Activated B cell treated with CpG ODN at 0.5 μM for 24 hours (primary cell): ENCODE measurements at regions not wholly inside any gene's neighbourhood (a gene's known extent, or its start where the extent isn't known, plus 50 kb on each side); places are given as distances from the start of the nearest gene placed in this dataset.
"Not testable (repeated sequence)": the region's sequence is repeated elsewhere in the genome, so short reads cannot be mapped to it uniquely, and the experiment has no call there.

Source experiments
- ATAC-seq: fragments of 200-7000 bp; cut with Tn5 transposase; one replicate; pipeline ENCODE4 v1.10.0; 2021; ENCODE audit warnings: low read depth, mild to moderate bottlenecking, moderate library complexity
- CTCF ChIA-PET: fragments of 350-600 bp; sonication (Branson Sonifier 250); formaldehyde crosslinking; loops from one replicate; lab custom pipeline; 2021; ENCODE audit warnings: antibody characterized with exemption; lab: Charles Lee
- POLR2A ChIA-PET: fragments of 350-600 bp; sonication (Branson Sonifier 250); formaldehyde crosslinking; loops from one replicate; lab custom pipeline; 2021; ENCODE audit warnings: antibody characterized with exemption; lab: Charles Lee
- DNase-seq: peaks from one replicate; pipeline ENCODE4 v3.0.0; 2022
- H3K27ac Mint-ChIP-seq: one replicate; pipeline ENCODE4 v1.8.0; 2020; ENCODE audit warnings: mixed read lengths
- H3K27me3 Mint-ChIP-seq: one replicate; pipeline ENCODE4 v1.8.0; 2021; ENCODE audit warnings: mixed read lengths
- H3K36me3 Mint-ChIP-seq: one replicate; pipeline ENCODE4 v1.8.0; 2021; ENCODE audit warnings: low read depth, mixed read lengths
- H3K4me1 Mint-ChIP-seq: one replicate; pipeline ENCODE4 v1.8.0; 2021; ENCODE audit warnings: mixed read lengths
- H3K4me3 Mint-ChIP-seq: one replicate; pipeline ENCODE4 v1.8.0; 2020; ENCODE audit warnings: mild to moderate bottlenecking, mixed read lengths
- H3K9me3 Mint-ChIP-seq: one replicate; pipeline ENCODE4 v1.8.0; 2020; ENCODE audit warnings: mixed read lengths
- CTCF ChIP-seq: fragments of 200-600 bp; IDR thresholded peaks from one replicate; pipeline ENCODE4 v1.8.0; 2022; ENCODE audit warnings: antibody characterized with exemption, mild to moderate bottlenecking
- intact Hi-C: fragments of 100-400 bp; cut with micrococcal nuclease; formaldehyde crosslinking; loops from one replicate; pipeline ENCODE4 v1.15.1; 2024

GRCh38 chr4:86522349-86522748, 71.8 kb upstream of the PTPN13 start:
- no peak for DNase-seq
- POLR2A ChIA-PET = no interaction called here
- TF ChIP-seq CTCF = no peak
- Mint-ChIP-seq H3K27ac (no peak overlapping the region), H3K4me3 (no peak overlapping the region), H3K36me3 (no peaks in the 10 kb centered on the region), H3K27me3 (peaks cover 12% of the 10 kb centered on the region), H3K9me3 (peaks cover 25% of the 10 kb centered on the region), H3K4me1 (no peaks in the 10 kb centered on the region)
- no peak for ATAC-seq
- CTCF ChIA-PET = interaction anchor here (1.1 to 1.7 kb wide), 2 partner anchors 21 to 26 kb away, joined by 3 to 5 read pairs; no protein-coding TSS in a partner anchor
- intact Hi-C loops = no loop called here

GRCh38 chr4:86523333-86523732, 70.8 kb upstream of the PTPN13 start:
- intact Hi-C loops = no loop called here
- H3K4me3 Mint-ChIP-seq = no peak overlapping the region
- ChIA-PET POLR2A (no interaction called here), CTCF (no interaction called here)
- TF ChIP-seq CTCF = no peak
- no peak for DNase-seq
- peaks cover 11% of the 10 kb centered on the region for H3K27me3 Mint-ChIP-seq
- no peak for ATAC-seq
- H3K9me3 Mint-ChIP-seq = peaks cover 25% of the 10 kb centered on the region
- no peaks in the 10 kb centered on the region for H3K36me3 Mint-ChIP-seq
- no peaks in the 10 kb centered on the region for H3K4me1 Mint-ChIP-seq
- no peak overlapping the region for H3K27ac Mint-ChIP-seq

GRCh38 chr4:86527713-86528112, 66.4 kb upstream of the PTPN13 start:
- POLR2A ChIA-PET, intact Hi-C loops: not testable (repeated sequence)

GRCh38 chr4:86529436-86529835, 64.7 kb upstream of the PTPN13 start:
- no peaks in the 10 kb centered on the region for H3K4me1 Mint-ChIP-seq
- ATAC-seq = no peak

More at GRCh38 chr4:86527713-86528112, 66.4 kb upstream of the PTPN13 start:
- ATAC-seq, H3K27ac Mint-ChIP-seq, H3K9me3 Mint-ChIP-seq, CTCF ChIA-PET, H3K27me3 Mint-ChIP-seq, H3K4me1 Mint-ChIP-seq, H3K4me3 Mint-ChIP-seq, DNase-seq, H3K36me3 Mint-ChIP-seq: not testable (repeated sequence)

GRCh38 chr4:86530183-86530582, 63.9 kb upstream of the PTPN13 start:
- no peaks in the 10 kb centered on the region for H3K36me3 Mint-ChIP-seq
- CTCF ChIA-PET = interaction anchor here (1.1 kb wide), 1 partner anchor 31 kb away, joined by 3 read pairs; no protein-coding TSS in a partner anchor
- ATAC-seq = no peak
- H3K27ac Mint-ChIP-seq = no peak overlapping the region
- TF ChIP-seq CTCF = no peak
- H3K4me3 Mint-ChIP-seq = no peak overlapping the region
- H3K9me3 Mint-ChIP-seq = no peaks in the 10 kb centered on the region
- POLR2A ChIA-PET = no interaction called here
- H3K4me1 Mint-ChIP-seq = no peaks in the 10 kb centered on the region
- no peak for DNase-seq
- peaks cover 7% of the 10 kb centered on the region for H3K27me3 Mint-ChIP-seq
- intact Hi-C loops = no loop called here

More at GRCh38 chr4:86529436-86529835, 64.7 kb upstream of the PTPN13 start:
- H3K36me3 Mint-ChIP-seq = no peaks in the 10 kb centered on the region
- peaks cover 7% of the 10 kb centered on the region for H3K27me3 Mint-ChIP-seq
- DNase-seq = no peak
- CTCF ChIA-PET = interaction anchor here (1.1 kb wide), 1 partner anchor 30 kb away, joined by 3 read pairs; no protein-coding TSS in a partner anchor
- no peak overlapping the region for H3K4me3 Mint-ChIP-seq
- TF ChIP-seq CTCF = no peak
- POLR2A ChIA-PET = no interaction called here
- no peaks in the 10 kb centered on the region for H3K9me3 Mint-ChIP-seq
- no peak overlapping the region for H3K27ac Mint-ChIP-seq
- intact Hi-C loops = no loop called here

DNA sequence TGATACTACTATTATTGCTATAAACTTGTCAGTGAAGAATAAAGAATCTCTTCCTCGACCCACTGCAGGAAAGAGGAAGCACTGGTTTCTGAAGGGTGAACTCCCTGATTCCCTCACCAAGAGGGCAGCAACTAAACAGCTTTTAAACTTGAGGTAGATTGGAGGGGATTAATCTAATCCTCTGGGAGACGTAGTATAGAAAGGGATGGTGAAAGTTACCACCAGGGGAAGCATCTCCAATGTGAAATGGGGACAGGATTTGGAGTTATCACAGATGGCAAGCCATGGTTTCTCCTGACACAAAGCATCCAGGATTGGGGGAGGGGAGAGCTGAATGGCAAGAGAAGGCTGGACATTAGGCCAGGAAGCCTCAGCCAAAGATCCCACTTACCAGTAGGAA, 62.7 kb upstream of the PTPN13 start:
- ChIA-PET POLR2A (no interaction called here), CTCF (interaction anchor here (1.7 kb wide), 1 partner anchor 32 kb away, joined by 5 read pairs; no protein-coding TSS in a partner anchor)
- no peak overlapping the region for H3K4me3 Mint-ChIP-seq
- no peak for DNase-seq
- no peaks in the 10 kb centered on the region for H3K27me3 Mint-ChIP-seq
- no peak overlapping the region for H3K27ac Mint-ChIP-seq
- no peaks in the 10 kb centered on the region for H3K9me3 Mint-ChIP-seq
- no peaks in the 10 kb centered on the region for H3K4me1 Mint-ChIP-seq
- no peaks in the 10 kb centered on the region for H3K36me3 Mint-ChIP-seq
- ATAC-seq = no peak
- no peak for TF ChIP-seq CTCF
- intact Hi-C loops = no loop called here
